Stimulated activated CD4-positive, alpha-beta T cell treated with anti-CD3 and anti-CD28 coated beads, Interleukin-15, amount 100 ng/mL, for 24 hours (primary cell): ENCODE measurements at regions not wholly inside any gene's neighbourhood (a gene's known extent, or its start where the extent isn't known, plus 50 kb on each side); places are given as distances from the start of the nearest gene placed in this dataset.

ENCODE experiments used
- DNase-seq: peaks from one replicate; pipeline ENCODE4 v3.0.0-alpha.2; 2020

GRCh38 chr13:31614073-31614472, 125.3 kb upstream of the RXFP2 start:
- no peak for DNase-seq

GRCh38 chr13:31614704-31615103, 124.6 kb upstream of the RXFP2 start:
- no peak for DNase-seq

GRCh38 chr13:31625115-31625514, 114.2 kb upstream of the RXFP2 start:
- no peak for DNase-seq

- no peak for DNase-seq
Observed at GRCh38 chr13:31627097-31627845, 112.1 kb upstream of the RXFP2 start.

- no peak for DNase-seq
Observed at GRCh38 chr13:31629085-31629780, 110.1 kb upstream of the RXFP2 start.

- DNase-seq: no peak
Observed at GRCh38 chr13:31631071-31631470, 108.3 kb upstream of the RXFP2 start.

GRCh38 chr13:31631746-31632145, 107.6 kb upstream of the RXFP2 start:
- DNase-seq: no peak

GRCh38 chr13:31638577-31638976, 100.7 kb upstream of the RXFP2 start:
- no peak for DNase-seq

- no peak for DNase-seq
Observed at GRCh38 chr13:31639443-31640163, 99.7 kb upstream of the RXFP2 start.

- DNase-seq: no peak
Observed at GRCh38 chr13:31649766-31650165, 89.6 kb upstream of the RXFP2 start.

GRCh38 chr13:31653730-31654129, 85.6 kb upstream of the RXFP2 start:
- no peak for DNase-seq

GRCh38 chr13:31663880-31664585, 75.3 kb upstream of the RXFP2 start:
- no peak for DNase-seq

- DNase-seq: no peak
Observed at GRCh38 chr13:31670831-31671617, 68.3 kb upstream of the RXFP2 start.

- no peak for DNase-seq
Observed at GRCh38 chr13:31674051-31674450, 65.3 kb upstream of the RXFP2 start.

- no peak for DNase-seq
Observed at GRCh38 chr13:31675440-31675953, 63.8 kb upstream of the RXFP2 start.

GRCh38 chr13:31681133-31681532, 58.2 kb upstream of the RXFP2 start:
- no peak for DNase-seq

- DNase-seq: no peak
Observed at GRCh38 chr13:31684466-31684865, 54.9 kb upstream of the RXFP2 start.

GRCh38 chr13:31686670-31687425, 52.5 kb upstream of the RXFP2 start:
- DNase-seq: no peak
